Stimulated activated CD4-positive, alpha-beta T cell treated with anti-CD3 and anti-CD28 coated beads, TNF-alpha, amount 100 ng/mL, for 48 hours (primary cell): ENCODE measurements at regions not wholly inside any gene's neighbourhood (a gene's known extent, or its start where the extent isn't known, plus 50 kb on each side); places are given as distances from the start of the nearest gene placed in this dataset.
"Not testable (repeated sequence)": the region's sequence is repeated elsewhere in the genome, so short reads cannot be mapped to it uniquely, and the experiment has no call there.

Experiments
- DNase-seq, 3 donors: peaks; one replicate each; pipeline ENCODE4 v3.0.0-alpha.2; 2020; ENCODE audit warnings: low read depth in 3 of 3

- DNase-seq = no peak
These were observed 451.6 kb downstream of the TRHDE start for GRCh38 chr12:72723732-72724131.

DNA sequence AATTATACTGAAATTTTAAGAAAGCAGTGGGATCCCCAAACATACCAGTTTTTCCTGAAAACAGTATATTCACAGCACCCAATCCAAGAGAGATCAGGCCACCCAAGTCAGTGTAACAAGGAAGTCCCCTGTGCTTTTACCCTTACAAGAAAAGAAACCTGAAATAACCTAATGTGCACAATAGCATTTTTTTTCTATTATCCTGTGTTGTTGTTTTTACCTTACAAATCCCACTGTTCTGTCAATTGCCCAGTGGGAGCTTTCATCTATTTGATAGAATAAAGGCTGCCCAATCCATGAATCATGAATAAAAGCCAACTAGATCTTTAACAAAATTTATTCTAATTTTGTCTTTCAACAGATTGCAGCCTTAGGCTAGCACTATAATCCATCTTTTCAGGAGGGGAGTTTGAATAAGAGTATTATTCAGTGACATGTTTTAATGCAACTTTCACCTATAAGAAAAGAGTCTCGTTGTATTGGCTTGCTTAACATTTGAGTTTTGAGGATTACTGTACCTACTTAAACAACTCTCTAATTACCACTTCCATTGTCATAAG is 457.4 kb downstream of the TRHDE start:
- DNase-seq = no peak

- DNase-seq = no peak
These were observed 462.4 kb downstream of the TRHDE start for GRCh38 chr12:72734581-72734980.

DNA sequence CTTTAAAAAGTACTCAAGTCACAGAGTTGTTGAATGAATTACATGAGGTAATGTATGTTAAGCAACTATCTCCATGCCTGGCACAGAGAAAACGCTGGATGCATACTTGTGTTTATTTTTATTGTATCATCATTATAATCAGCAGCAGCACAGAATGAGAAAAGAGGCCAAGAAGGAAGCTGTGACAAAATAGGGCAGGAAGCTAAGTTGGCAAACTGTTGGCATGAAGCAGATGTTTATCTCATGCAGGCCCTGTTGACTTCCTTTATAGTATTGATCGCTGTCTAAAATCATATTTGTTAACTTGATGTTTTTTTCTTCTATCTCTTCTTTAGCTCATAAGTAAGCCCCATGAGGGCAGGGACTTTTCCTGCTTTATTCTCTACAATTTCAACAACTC is 466.6 kb downstream of the TRHDE start:
- no peak for DNase-seq

DNA sequence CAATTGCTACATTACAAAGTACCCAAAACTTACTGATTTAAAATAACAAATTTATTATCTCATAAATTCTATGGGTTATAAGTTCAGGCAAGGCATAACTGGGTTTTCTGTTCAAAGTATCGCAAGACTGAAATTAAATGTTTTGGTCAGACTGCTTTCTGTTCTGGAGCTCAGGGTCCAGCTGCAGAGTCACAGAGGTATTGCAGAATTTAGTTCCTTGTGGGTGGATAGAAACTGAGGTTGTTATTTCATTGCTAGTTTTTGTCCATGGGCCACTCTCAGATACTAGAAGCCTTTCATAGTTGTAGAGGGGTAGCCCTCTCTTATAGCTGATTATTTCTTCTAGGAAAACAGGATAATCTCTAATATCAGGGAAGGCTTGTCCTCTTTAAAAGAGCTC is 467.9 kb downstream of the TRHDE start:
- DNase-seq = no peak

DNA sequence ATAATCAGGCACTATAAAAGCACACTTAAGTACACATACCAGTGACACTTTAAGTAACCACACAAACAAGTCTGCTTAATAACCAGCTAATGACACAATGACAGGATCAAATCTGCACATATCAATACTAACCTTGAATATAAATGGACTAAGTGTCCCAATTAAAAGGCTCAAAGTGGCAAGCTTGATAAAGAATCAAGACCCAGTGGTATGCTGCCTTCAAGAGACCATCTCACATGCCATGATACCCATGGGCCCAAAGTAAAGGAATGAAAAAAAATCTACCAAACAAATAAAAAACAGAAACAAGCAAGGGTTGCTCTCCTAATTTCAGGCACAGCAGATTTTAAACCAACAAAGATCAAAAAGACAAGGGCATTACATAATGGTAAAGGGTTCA is 470.4 kb downstream of the TRHDE start:
- DNase-seq = no peak

GRCh38 chr12:72746048-72746447 is 473.9 kb downstream of the TRHDE start:
- DNase-seq = no peak

GRCh38 chr12:72747111-72747849 is 475.1 kb downstream of the TRHDE start:
- no peak for DNase-seq

- DNase-seq = no peak
These were observed 476.8 kb downstream of the TRHDE start for GRCh38 chr12:72748971-72749370.

DNA sequence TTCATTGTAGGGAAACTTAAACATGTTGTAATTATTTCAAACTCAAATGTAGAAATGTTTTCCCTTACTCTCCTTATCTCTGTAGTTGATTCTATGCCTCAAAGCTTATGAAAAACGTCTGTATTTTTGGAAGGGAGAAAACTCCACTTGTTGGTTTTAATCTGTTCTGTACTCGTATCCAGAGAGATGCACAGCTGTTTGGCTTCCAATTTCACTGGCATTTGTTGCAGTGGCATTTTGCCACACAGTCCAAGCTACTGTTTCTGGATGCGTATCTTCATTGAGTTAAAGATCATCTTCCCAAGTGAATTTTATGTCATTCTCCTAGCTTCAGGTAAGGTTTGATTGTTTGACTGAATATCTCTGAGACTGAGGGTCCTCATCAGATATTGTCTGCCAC is 481.4 kb downstream of the TRHDE start:
- DNase-seq = no peak

DNA sequence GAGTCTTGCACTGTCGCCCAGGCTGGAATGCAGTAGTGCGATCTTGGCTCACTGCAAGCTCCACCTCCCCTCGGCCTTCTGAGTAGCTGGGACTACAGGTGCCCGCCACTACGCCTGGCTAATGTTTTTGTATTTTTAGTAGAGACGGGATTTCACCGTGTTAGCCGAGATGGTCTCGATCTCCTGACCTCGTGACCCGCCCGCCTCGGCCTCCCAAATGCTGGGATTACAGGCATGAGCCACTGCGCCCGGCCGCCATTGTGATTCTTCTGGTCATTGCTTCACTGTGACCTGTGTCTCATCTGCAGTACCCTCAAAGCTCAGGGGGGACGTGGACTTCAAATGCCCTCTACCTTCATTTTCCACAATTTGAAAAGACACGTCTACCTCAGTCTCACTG is 481.9 kb downstream of the TRHDE start:
- not testable (repeated sequence) for DNase-seq

DNA sequence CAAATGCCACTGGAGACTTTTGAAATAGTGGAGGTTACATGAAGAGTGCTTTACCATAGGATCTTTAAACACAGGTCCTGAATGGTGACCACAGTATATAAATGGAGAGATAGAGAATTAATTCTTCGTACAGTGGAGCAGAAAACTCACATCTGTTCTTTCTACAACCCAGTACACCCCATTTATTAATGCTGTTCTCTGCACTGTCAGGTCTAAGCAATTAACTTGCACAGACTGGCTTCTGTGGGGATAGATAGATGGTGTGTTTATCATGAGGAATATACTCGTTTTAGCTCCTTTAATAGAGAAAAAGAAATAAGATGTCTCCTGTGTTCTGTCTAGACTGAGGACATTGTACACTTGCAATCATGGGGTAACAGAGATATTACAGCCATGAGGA is 494.3 kb downstream of the TRHDE start:
- no peak for DNase-seq

GRCh38 chr12:72774023-72774422 is 501.9 kb downstream of the TRHDE start:
- DNase-seq = no peak

- no peak for DNase-seq
These were observed 505.6 kb downstream of the TRHDE start for GRCh38 chr12:72777806-72778205.

GRCh38 chr12:72790273-72790672 is 518.1 kb downstream of the TRHDE start:
- DNase-seq = no peak

DNA sequence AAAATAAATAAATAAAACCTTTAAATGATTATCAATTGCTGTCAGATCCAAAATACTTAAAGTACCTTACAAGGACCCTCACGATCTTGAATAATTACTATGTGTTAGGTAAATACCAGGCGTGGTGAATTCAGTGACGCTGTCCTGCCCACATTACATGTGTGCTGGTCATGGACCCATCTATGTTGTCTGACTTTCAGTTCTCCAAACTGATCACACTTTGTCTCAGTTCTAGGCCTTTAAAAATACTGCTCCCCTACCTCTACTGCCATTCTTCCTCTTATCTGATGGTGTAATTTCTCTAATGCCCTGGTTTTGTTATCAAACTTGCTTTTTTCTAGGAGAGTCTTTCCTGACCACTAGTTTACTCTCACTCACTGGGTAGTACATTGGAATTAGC is 520.7 kb downstream of the TRHDE start:
- no peak for DNase-seq

DNA sequence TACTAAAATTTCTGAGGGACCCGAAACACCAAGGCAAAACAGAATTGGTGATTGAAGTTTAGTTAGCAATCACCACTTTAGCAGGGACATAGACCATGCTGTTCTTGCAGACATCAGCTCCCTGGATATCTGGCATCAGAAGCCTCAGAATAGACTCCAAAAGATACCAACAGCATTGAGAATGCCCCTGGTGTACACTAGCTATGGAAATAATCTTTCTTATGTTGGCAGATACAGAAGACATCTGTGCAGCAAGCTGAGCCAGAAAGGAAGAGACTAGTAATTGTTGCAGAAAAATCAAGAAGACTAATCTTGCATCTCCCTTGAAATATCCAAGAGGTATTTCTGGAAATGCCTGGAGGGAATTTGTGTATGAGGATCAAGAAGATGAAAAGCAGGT is 521.6 kb downstream of the TRHDE start:
- DNase-seq = no peak

DNA sequence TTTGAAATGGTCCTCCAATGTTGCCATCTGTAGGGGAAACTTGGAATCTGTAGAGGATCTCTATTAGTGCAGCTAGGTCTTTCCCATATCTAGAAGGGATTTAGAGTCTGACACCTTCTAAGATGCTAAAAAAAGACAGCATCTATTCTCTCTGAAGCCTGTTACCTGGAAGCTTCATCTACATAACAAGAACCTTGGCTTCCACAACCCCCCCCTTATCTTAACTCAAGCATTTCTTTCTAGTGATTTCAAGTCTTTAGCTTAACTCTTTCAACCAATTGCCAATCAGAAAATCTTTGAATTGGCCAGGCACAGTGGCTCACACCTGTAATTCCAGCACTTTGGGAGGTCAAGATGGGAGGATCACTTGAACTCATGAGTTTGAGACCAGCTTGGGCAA is 543.3 kb downstream of the TRHDE start:
- DNase-seq = no peak

DNA sequence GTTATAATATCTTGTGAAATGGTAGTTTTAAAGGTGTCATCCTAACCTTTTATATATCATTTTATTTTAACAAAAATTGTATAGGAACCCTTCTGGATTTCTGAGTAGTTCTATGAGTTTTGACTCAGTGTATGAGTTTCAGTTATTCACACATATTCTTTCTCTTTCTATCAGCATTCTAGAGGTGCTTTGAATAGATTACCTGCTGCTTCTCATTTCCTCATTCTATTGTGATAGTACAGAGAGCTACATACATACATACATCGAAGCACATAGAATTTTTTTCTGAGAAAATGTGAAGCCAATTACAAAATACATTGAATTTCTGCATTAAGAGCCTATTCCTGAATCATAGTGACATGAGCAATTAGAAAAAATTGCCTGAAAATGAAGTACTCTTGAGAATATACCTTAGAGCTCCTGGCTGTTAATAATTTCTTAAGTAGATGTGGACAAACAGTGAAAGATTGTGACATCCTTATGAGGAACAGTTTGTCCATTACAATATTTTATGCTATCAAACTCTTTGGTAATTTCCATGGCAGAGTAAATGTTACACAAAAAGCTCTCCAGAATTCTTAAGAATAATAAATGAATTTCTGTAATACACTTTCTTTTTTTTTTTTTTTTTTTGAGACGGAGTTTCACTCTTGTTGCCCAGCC is 556.6 kb downstream of the TRHDE start:
- DNase-seq = no peak

GRCh38 chr12:72829838-72830237 is 557.7 kb downstream of the TRHDE start:
- DNase-seq = no peak

GRCh38 chr12:72832024-72832423 is 559.9 kb downstream of the TRHDE start:
- no peak for DNase-seq

GRCh38 chr12:72836194-72836593 is 564.0 kb downstream of the TRHDE start:
- no peak for DNase-seq

- no peak for DNase-seq
These were observed 567.5 kb downstream of the TRHDE start for GRCh38 chr12:72839696-72840095.
